ENCODE measurements at regions not wholly inside any gene's neighbourhood (a gene's known extent, or its start where the extent isn't known, plus 50 kb on each side); places are given as distances from the start of the nearest gene placed in this dataset.

- DNase-seq, result no peak
These were observed 1089.5 kb downstream of the BCL11B start for GRCh38 chr14:98182393-98183055.

DNA sequence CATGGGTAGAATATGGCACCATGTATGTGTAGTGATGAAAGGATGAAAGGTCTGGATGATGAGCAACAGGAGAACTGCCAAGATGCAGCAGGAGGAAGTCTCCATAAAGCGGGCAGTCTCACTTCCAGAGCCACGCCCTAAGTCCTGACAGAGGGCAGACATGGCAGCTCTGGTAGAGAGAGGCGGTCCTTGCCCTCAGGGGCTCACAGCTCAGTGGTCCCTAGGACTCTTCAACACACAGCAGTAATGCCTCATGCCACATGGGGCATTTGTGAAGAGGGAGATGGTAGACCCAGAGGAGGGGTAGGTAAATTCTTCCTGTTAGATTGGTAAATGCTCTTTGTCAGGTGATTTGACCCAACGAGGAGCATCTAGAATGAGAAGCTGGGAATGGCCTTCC, 1088.4 kb downstream of the BCL11B start:
- no peak for DNase-seq

- DNase-seq, result no peak
These were observed 1087.5 kb downstream of the BCL11B start for GRCh38 chr14:98184457-98184856.

- no peak for DNase-seq
These were observed 1087.0 kb downstream of the BCL11B start for GRCh38 chr14:98185036-98185435.

GRCh38 chr14:98186140-98186539, 1085.9 kb downstream of the BCL11B start:
- no peak for DNase-seq

- no peak for DNase-seq
These were observed 1084.7 kb downstream of the BCL11B start for GRCh38 chr14:98187281-98187680.

- peak; percentile 57 for DNase-seq
These were observed 1082.9 kb downstream of the BCL11B start for GRCh38 chr14:98189062-98189461.

DNA sequence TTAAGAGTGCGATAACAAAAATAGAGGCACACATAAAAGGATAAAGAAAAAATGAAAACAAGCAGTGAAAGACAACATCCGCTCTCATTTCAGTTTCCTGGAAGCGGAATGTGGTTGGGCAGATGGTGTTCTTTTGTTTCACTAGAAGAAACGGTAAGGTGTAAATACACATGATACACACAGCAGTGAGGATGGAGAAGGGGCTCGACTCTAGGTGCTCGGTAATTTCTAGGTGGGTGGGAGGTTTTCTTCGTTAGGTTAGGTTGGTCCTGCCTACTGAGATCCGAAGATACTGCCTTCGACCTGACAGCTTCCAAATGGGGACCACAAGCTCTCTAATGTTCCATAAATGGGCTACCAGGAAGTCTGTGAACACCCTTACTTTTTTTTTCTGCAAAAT, 1082.5 kb downstream of the BCL11B start:
- no peak for DNase-seq

GRCh38 chr14:98189944-98190343, 1082.1 kb downstream of the BCL11B start:
- no peak for DNase-seq

DNA sequence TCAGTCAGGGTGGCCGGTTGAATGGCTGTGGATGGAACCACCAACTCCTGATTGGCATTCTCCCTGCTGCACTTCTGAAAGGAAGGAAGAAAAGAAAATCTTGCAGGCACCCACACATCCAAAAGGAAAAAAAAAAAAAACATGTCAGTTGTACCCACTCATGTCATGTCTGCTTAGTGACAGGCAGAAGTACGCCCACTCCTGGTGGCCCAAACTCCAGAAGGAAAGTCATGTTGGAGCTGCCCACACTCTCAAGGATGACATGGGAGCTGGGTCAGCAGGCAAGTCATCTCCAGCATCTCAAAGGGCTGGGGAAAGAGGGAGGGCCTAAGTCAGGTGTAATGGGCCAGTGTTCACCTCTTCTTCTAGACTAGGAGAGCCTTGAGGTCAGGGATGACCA, 1079.1 kb downstream of the BCL11B start:
- no peak for DNase-seq

DNA sequence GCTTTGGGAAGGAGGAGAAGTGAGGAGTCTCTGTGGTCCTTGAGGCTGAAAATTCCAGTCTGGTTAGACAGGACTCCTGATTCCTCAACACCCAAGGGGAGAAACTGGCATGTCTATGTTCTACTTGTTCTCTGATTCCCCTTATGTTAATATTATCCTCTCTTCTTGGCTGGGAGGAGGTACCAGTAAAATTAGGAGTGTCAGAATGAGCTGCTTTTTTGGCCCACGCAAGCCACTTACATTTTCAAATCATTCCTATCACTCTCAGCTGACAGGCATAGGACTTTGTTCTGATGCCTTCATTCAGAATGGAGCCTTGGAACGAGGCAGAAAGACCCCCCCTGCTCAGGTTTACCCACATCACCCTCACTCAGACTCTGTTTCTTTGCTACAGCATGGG, 1077.2 kb downstream of the BCL11B start:
- DNase-seq, result no peak

- no peak for DNase-seq
These were observed 1076.7 kb downstream of the BCL11B start for GRCh38 chr14:98195256-98195655.

DNA sequence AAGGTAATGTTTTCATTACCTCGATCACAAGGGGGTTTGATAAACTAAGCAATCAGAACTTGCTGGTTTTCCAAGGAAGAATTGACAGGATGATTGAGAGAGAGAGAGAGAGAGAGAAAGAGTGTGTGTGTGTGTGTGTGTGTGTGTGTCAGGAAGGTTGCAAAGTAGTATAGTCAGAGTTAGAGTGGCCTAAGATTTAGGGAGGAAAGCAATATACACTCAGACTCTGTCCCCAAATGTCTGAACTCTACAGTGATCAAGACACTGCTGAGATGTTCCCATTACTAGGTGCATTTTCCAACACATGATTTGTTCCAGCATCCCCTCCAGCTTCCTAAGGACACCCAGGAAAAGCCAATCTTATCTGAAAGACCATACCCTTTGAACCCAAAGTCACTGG, 1074.1 kb downstream of the BCL11B start:
- DNase-seq, result no peak

- peak; percentile 94 for DNase-seq
These were observed 1073.6 kb downstream of the BCL11B start for GRCh38 chr14:98198385-98198784.

- peak; percentile 27 for DNase-seq
These were observed 1071.4 kb downstream of the BCL11B start for GRCh38 chr14:98200601-98201000.

DNA sequence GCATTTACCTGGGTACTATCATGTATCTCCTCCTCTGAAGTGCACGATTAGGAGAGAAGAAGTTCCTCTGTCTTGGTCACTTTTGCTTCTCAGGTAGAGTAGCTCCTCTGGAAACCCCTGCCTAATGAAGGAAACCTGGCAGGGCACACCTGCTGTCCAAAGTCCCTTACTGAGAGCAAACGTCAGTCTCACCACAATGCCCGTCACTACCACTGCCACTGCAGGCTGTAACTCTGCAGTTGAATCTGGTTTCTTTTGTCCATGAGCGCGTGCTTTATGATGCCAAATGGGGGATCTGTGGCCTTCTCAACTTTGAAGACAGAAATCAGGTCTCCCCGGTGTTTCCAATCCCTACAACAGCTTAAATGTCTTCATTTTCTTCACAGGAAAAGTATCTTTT, 1068.6 kb downstream of the BCL11B start:
- no peak for DNase-seq

- no peak for DNase-seq
These were observed 1067.9 kb downstream of the BCL11B start for GRCh38 chr14:98204139-98204538.

- no peak for DNase-seq
These were observed 1064.6 kb downstream of the BCL11B start for GRCh38 chr14:98207415-98207814.

DNA sequence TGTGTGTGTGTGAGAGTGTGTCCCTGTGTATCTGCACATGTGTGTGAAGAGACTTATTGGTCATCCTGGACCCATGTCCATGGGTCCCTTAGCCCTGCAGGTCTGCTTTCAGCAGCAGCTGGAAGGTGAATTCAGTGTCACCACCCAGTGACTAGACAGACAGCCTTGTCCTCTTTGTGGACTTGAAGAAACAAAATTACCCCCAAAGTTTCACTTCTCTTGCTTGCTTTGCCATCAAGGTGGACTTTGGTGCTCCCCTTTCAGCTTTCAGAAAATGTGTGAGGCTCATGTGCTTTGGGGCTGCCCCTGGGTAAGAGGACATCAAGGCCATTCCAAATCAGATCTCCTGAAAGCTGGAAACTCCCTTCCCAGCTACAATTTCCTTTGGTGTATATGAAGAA, 1063.8 kb downstream of the BCL11B start:
- DNase-seq, result no peak

GRCh38 chr14:98208943-98209342, 1063.1 kb downstream of the BCL11B start:
- no peak for DNase-seq

GRCh38 chr14:98210045-98210672, 1061.8 kb downstream of the BCL11B start:
- DNase-seq, result no peak

GRCh38 chr14:98217530-98217929, 1054.5 kb downstream of the BCL11B start:
- DNase-seq, result no peak

DNA sequence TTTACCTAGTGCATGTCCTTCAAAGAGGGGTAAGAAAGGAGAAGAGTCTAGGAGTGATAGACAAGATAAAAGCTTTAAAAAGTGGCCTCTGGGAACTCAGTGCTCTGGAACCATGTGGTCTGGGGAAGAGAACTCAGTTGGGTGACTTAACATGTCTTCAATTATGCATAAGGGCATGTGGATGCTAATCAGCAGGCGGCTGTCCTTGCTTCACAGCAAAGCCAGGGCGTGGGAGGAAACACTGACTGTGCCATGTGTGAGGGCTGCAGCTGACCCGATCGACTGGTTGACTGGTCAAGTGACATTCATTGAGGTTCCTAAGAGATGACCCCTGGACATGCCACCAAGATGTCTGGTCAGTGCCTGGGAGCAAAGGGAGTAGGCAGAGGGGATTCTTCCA, 1053.8 kb downstream of the BCL11B start:
- no peak for DNase-seq

GRCh38 chr14:98219638-98220037, 1052.4 kb downstream of the BCL11B start:
- DNase-seq, result no peak

- DNase-seq, result no peak
These were observed 1048.9 kb downstream of the BCL11B start for GRCh38 chr14:98223106-98223505.
